H1 (cell line): ENCODE measurements at regions not wholly inside any gene's neighbourhood (a gene's known extent, or its start where the extent isn't known, plus 50 kb on each side); places are given as distances from the start of the nearest gene placed in this dataset.

Experiments used
- CTCF ChIA-PET: fragments of 300-600 bp; sonication (Branson Sonifier 250); formaldehyde crosslinking; loops from one replicate; lab custom pipeline; 2021; ENCODE audit not compliant: partially characterized antibody; lab: Charles Lee
- POLR2A ChIA-PET: fragments of 300-600 bp; sonication (Branson Sonifier 250); formaldehyde crosslinking; loops from one replicate; lab custom pipeline; 2021; ENCODE audit warnings: inconsistent platforms; ENCODE audit not compliant: partially characterized antibody; lab: Charles Lee
- DNase-seq, 2 experiments: peaks; one replicate each; pipeline versions ENCODE4 v3.0.0 to v3.0.0-alpha.2; 2010 to 2022; ENCODE audit warnings: low spot score in 2 of 2, low read depth in 1 of 2, mixed read lengths in 1 of 2
- FAIRE-seq: peaks from 2 replicates; lab custom pipeline; 2011; peaks lifted over from hg19 to GRCh38; lab: Jason Lieb, UNC
- H2AFZ ChIP-seq: 2 replicates; pipeline ENCODE4 v1.8.1; 2012; ENCODE audit warnings: low read length, inconsistent platforms
- H2AK5ac ChIP-seq: 2 replicates; pipeline ENCODE4 v1.6.1; 2013; ENCODE audit warnings: low read depth, low read length
- H2BK120ac ChIP-seq: replicated peaks from 2 replicates; pipeline ENCODE3; 2013; ENCODE audit warnings: low read depth, low read length, inconsistent platforms
- H2BK12ac ChIP-seq: 2 replicates; pipeline ENCODE4 v1.6.1; 2013; ENCODE audit warnings: low read depth, low read length
- H2BK15ac ChIP-seq: 2 replicates; pipeline ENCODE4 v1.6.1; 2013; ENCODE audit warnings: low read length
- H2BK20ac ChIP-seq: 2 replicates; pipeline ENCODE4 v1.6.1; 2013; ENCODE audit warnings: low read length
- H2BK5ac ChIP-seq: 2 replicates; pipeline ENCODE4 v1.6.1; 2013; ENCODE audit warnings: low read depth, low read length
- H3K14ac ChIP-seq: 2 replicates; pipeline ENCODE4 v1.6.1; 2013; ENCODE audit warnings: inconsistent platforms; ENCODE audit not compliant: insufficient read length
- H3K18ac ChIP-seq: 2 replicates; pipeline ENCODE4 v1.6.1; 2013; ENCODE audit warnings: low read length; ENCODE audit errors: extremely low read depth
- H3K23ac ChIP-seq: 2 replicates; pipeline ENCODE4 v1.6.1; 2013; ENCODE audit warnings: inconsistent platforms; ENCODE audit not compliant: insufficient read length
- H3K23me2 ChIP-seq: 2 replicates; pipeline ENCODE4 v1.6.1; 2013; ENCODE audit warnings: low read depth, low read length
- H3K27ac ChIP-seq: 2 replicates; pipeline ENCODE4 v1.6.1; 2011; ENCODE audit warnings: low read depth, low read length, inconsistent platforms
- H3K27me3 ChIP-seq, 4 experiments: replicated peaks in 1 of 4; 1 replicate in 1 of 4; 2 replicates in 3 of 4; pipeline versions ENCODE4 v1.6.1 to v1.8.1; 2011 to 2013; ENCODE audit warnings: low read length in 3 of 4, mild to moderate bottlenecking in 3 of 4, inconsistent platforms in 2 of 4, mixed read lengths in 2 of 4, moderate library complexity in 1 of 4; ENCODE audit not compliant: control insufficient read depth in 3 of 4, insufficient read depth in 3 of 4; ENCODE audit errors: extremely low read depth in 1 of 4
- H3K36me3 ChIP-seq, 4 experiments: 2 replicates each; pipeline versions ENCODE4 v1.6.1 to v1.8.1; 2011 to 2013; ENCODE audit warnings: mild to moderate bottlenecking in 4 of 4, low read length in 3 of 4, moderate library complexity in 2 of 4, control low read depth in 1 of 4, inconsistent platforms in 1 of 4; ENCODE audit not compliant: insufficient read depth in 4 of 4, control insufficient read depth in 2 of 4
- H3K4ac ChIP-seq: replicated peaks from 2 replicates; pipeline ENCODE3; 2013; ENCODE audit warnings: low read length, low read depth, mixed read lengths, inconsistent platforms; ENCODE audit not compliant: insufficient read length
- H3K4me1 ChIP-seq, 4 experiments: replicated peaks in 1 of 4; 1 replicate in 1 of 4; 2 replicates in 3 of 4; pipeline versions ENCODE4 v1.6.1 to v1.8.1; 2011 to 2013; ENCODE audit warnings: low read length in 3 of 4, inconsistent platforms in 2 of 4, mixed read lengths in 1 of 4; ENCODE audit not compliant: insufficient read depth in 4 of 4, control insufficient read depth in 3 of 4
- H3K4me2 ChIP-seq, 2 experiments: 2 replicates each; pipeline versions ENCODE4 v1.6.1 to v1.8.1; 2011 to 2013; ENCODE audit warnings: low read depth in 2 of 2, low read length in 2 of 2, control low read depth in 1 of 2, inconsistent platforms in 1 of 2, mild to moderate bottlenecking in 1 of 2; ENCODE audit not compliant: insufficient read depth in 1 of 2
- H3K4me3 ChIP-seq, 4 experiments: fragments of 200-600, 300-600 bp in 1 of 4; sonication (generic), shearing (Covaris generic), sonication (Bioruptor Twin) in 1 of 4; 2 replicates each; pipeline versions ENCODE4 v1.5.1 to v1.8.1; 2011 to 2016; ENCODE audit warnings: low read length in 4 of 4, low read depth in 3 of 4, control low read depth in 2 of 4, inconsistent platforms in 2 of 4, mild to moderate bottlenecking in 2 of 4, mixed read lengths in 1 of 4, moderate library complexity in 1 of 4; ENCODE audit not compliant: insufficient read depth in 2 of 4; ENCODE audit errors: extremely low read depth in 1 of 4
- H3K56ac ChIP-seq: replicated peaks from 2 replicates; pipeline ENCODE3; 2013; ENCODE audit warnings: low read depth, mild to moderate bottlenecking, mixed read lengths, low read length, inconsistent platforms; ENCODE audit not compliant: insufficient read length
- H3K79me1 ChIP-seq: 2 replicates; pipeline ENCODE4 v1.6.1; 2013; ENCODE audit warnings: low read depth, low read length, control low read depth
- H3K79me2 ChIP-seq, 2 experiments: 2 replicates each; pipeline versions ENCODE4 v1.6.1 to v1.8.1; 2012 to 2013; ENCODE audit warnings: low read length in 2 of 2, mild to moderate bottlenecking in 2 of 2, inconsistent platforms in 1 of 2; ENCODE audit not compliant: insufficient read depth in 2 of 2, control insufficient read depth in 1 of 2
- H3K9ac ChIP-seq, 4 experiments: replicated peaks in 1 of 4; 1 replicate in 1 of 4; 2 replicates in 3 of 4; pipeline versions ENCODE4 v1.6.1 to v1.8.1; 2011 to 2013; ENCODE audit warnings: low read depth in 3 of 4, low read length in 3 of 4, control low read depth in 2 of 4, mild to moderate bottlenecking in 2 of 4, moderate library complexity in 2 of 4, inconsistent platforms in 1 of 4; ENCODE audit errors: extremely low read depth in 1 of 4
- H3K9me3 ChIP-seq, 2 experiments: 2 replicates each; pipeline versions ENCODE4 v1.6.1 to v1.8.1; 2012 to 2013; ENCODE audit warnings: mild to moderate bottlenecking in 2 of 2, moderate library complexity in 2 of 2, control low read depth in 1 of 2, inconsistent platforms in 1 of 2, low read depth in 1 of 2, low read length in 1 of 2, mixed read lengths in 1 of 2; ENCODE audit not compliant: insufficient read depth in 2 of 2
- H4K20me1 ChIP-seq, 2 experiments: replicated peaks in 1 of 2; 2 replicates each; pipeline versions ENCODE3 to v1.8.1; 2011 to 2013; ENCODE audit warnings: inconsistent platforms in 2 of 2, low read length in 2 of 2, mild to moderate bottlenecking in 1 of 2; ENCODE audit not compliant: insufficient read depth in 2 of 2, control insufficient read depth in 1 of 2
- H4K5ac ChIP-seq: 2 replicates; pipeline ENCODE4 v1.6.1; 2013; ENCODE audit warnings: low read length, low read depth, mixed read lengths, inconsistent platforms; ENCODE audit not compliant: insufficient read length
- H4K8ac ChIP-seq: 2 replicates; pipeline ENCODE4 v1.8.0; 2013; ENCODE audit warnings: mild to moderate bottlenecking, moderate library complexity, low read length, inconsistent platforms; ENCODE audit not compliant: insufficient read depth; ENCODE audit errors: extremely low read depth
- H4K91ac ChIP-seq: replicated peaks from 2 replicates; pipeline ENCODE3; 2013; ENCODE audit warnings: low read length, mixed read lengths, inconsistent platforms; ENCODE audit not compliant: insufficient read length
- ASH2L ChIP-seq: fragments of 200-600, 300-600 bp; sonication (generic); IDR thresholded peaks from one replicate; pipeline ENCODE4 v1.7.1; 2017; ENCODE audit warnings: low read length
- ATF3 ChIP-seq: IDR thresholded peaks from 2 replicates; pipeline ENCODE4 v1.6.1; 2011; ENCODE audit warnings: low read depth, mild to moderate bottlenecking, low read length; ENCODE audit not compliant: insufficient read depth
- BCL11A ChIP-seq, 2 experiments: IDR thresholded peaks; one replicate each; pipeline ENCODE4 v1.6.1; 2011; ENCODE audit warnings: low read depth in 2 of 2, low read length in 2 of 2, mild to moderate bottlenecking in 2 of 2
- GABPA ChIP-seq: IDR thresholded peaks from 2 replicates; pipeline ENCODE4 v1.6.1; 2011; ENCODE audit warnings: mild to moderate bottlenecking, low read length, moderate library complexity, borderline replicate concordance; ENCODE audit not compliant: insufficient read depth
- JUND ChIP-seq: IDR thresholded peaks from 2 replicates; pipeline ENCODE4 v1.6.1; 2011; ENCODE audit warnings: mild to moderate bottlenecking, improper control_type of control experiment, low read length
- NANOG ChIP-seq: IDR thresholded peaks from 2 replicates; pipeline ENCODE4 v1.6.1; 2011; ENCODE audit warnings: low read length, low read depth, mild to moderate bottlenecking, inconsistent platforms; ENCODE audit not compliant: insufficient read depth, poor library complexity, severe bottlenecking
- POLR2A ChIP-seq, 2 experiments: IDR thresholded peaks; 1 replicate in 1 of 2; 2 replicates in 1 of 2; pipeline ENCODE4 v1.6.1; 2011; ENCODE audit warnings: low read depth in 2 of 2, low read length in 2 of 2, mild to moderate bottlenecking in 2 of 2; ENCODE audit errors: control extremely low read depth in 1 of 2
- RBBP5 ChIP-seq: IDR thresholded peaks from 2 replicates; pipeline ENCODE4 v1.7.1; 2012; ENCODE audit warnings: low read depth, mild to moderate bottlenecking, inconsistent platforms, low read length, moderate library complexity, borderline replicate concordance
- RFX5 ChIP-seq: IDR thresholded peaks from 2 replicates; pipeline ENCODE4 v1.6.1; 2011; ENCODE audit warnings: low read depth, low read length, improper control_type of control experiment, borderline replicate concordance
- SIX5 ChIP-seq: IDR thresholded peaks from 2 replicates; pipeline ENCODE4 v1.6.1; 2011; ENCODE audit warnings: mild to moderate bottlenecking, low read depth, low read length
- SP1 ChIP-seq: IDR thresholded peaks from 2 replicates; pipeline ENCODE4 v1.6.1; 2011; ENCODE audit warnings: low read depth, low read length
- SP4 ChIP-seq: IDR thresholded peaks from 2 replicates; pipeline ENCODE4 v1.6.1; 2012; ENCODE audit warnings: low read length, inconsistent platforms
- ZNF274 ChIP-seq: IDR thresholded peaks from 2 replicates; pipeline ENCODE4 v1.7.0; 2012; ENCODE audit warnings: low read length, borderline replicate concordance; ENCODE audit errors: extremely low read depth
- WGBS, 2 experiments: shearing (Covaris generic) in 1 of 2; methylation state at CpG; one replicate each; pipeline versions ENCODE4 v1.1.6 to v1.1.7; 2013 to 2015; ENCODE audit warnings: low lambda C conversion rate in 2 of 2, mixed read lengths in 2 of 2, inconsistent platforms in 1 of 2, low coverage in 1 of 2, missing lambda C conversion rate in 1 of 2; ENCODE audit not compliant: insufficient replicate concordance in 2 of 2, insufficient coverage in 1 of 2, insufficient read length in 1 of 2; ENCODE audit errors: extremely low coverage in 1 of 2, missing lambda C conversion rate in 1 of 2; 5-methylcytosine and 5-hydroxymethylcytosine counted together

GRCh38 chr2:161044095-161044865, 115.9 kb upstream of the TANK start:
- Histone ChIP-seq H3K4me2 (no peak overlapping the region), H3K9ac (no peak overlapping the region), H4K8ac (no peak overlapping the region), H2BK12ac (no peak overlapping the region), H4K91ac (no peak overlapping the region), H3K36me3 (no peaks in the 10 kb centered on the region), H3K79me1 (no peaks in the 10 kb centered on the region), H3K4me1 (peaks cover 0 to 7% (median 4%) of the 10 kb centered on the region in 4 experiments; a peak in 3 of 7 replicates), H4K5ac (no peak overlapping the region), H3K27ac (no peak overlapping the region), H2AK5ac (no peak overlapping the region), H2AFZ (no peak overlapping the region), H3K4ac (no peak overlapping the region), H3K27me3 (no peaks in the 10 kb centered on the region), H3K9me3 (no peaks in the 10 kb centered on the region), H3K4me3 (no peak overlapping the region), H3K79me2 (no peaks in the 10 kb centered on the region), H3K23ac (no peak overlapping the region), H2BK20ac (no peak overlapping the region), H2BK5ac (no peak overlapping the region), H3K18ac (no peak overlapping the region), H3K14ac (no peak overlapping the region), H3K23me2 (no peaks in the 10 kb centered on the region), H4K20me1 (no peaks in the 10 kb centered on the region), H2BK120ac (no peak overlapping the region), H2BK15ac (no peak overlapping the region), H3K56ac (no peak overlapping the region)
- no peak for FAIRE-seq
- CTCF ChIA-PET: interaction anchor here (0.6 to 1.2 kb wide), 2 partner anchors 20 to 419 kb away, joined by 5 to 7 read pairs; no protein-coding TSS in a partner anchor
- 93% methylated on average over 6 of the region's 6 CpGs; no CpG with 5 or more reads in 1 of the 2 experiments for WGBS, 2 experiments
- POLR2A ChIA-PET: interaction anchor here (0.7 kb wide), 1 partner anchor 11 kb away, joined by 3 read pairs; no protein-coding TSS in a partner anchor
- no peak for DNase-seq
- TF ChIP-seq POLR2A (IDR thresholded peaks at IDR 0.05; ENCODE audit: control extremely low read depth in 1 of 2, low read depth in 2 of 2, low read length in 2 of 2) (no peak), ZNF274 (no peak), SIX5 (no peak), SP1 (no peak), ATF3 (no peak), JUND (no peak), ASH2L (no peak), RBBP5 (no peak), SP4 (no peak), GABPA (no peak), BCL11A (IDR thresholded peaks at IDR 0.05; ENCODE audit: low read depth in 2 of 2, low read length in 2 of 2) (no peak), RFX5 (no peak), NANOG (no peak)
